Stimulated activated CD4-positive, alpha-beta T cell treated with anti-CD3 and anti-CD28 coated beads, Interleukin-1b, Interleukin-23, amount 100 ng/mL, for 48 hours (primary cell): ENCODE measurements at regions not wholly inside any gene's neighbourhood (a gene's known extent, or its start where the extent isn't known, plus 50 kb on each side); places are given as distances from the start of the nearest gene placed in this dataset.
"Not testable (repeated sequence)": the region's sequence is repeated elsewhere in the genome, so short reads cannot be mapped to it uniquely, and the experiment has no call there.

Experiments
- DNase-seq: peaks from one replicate; pipeline ENCODE4 v3.0.0-alpha.2; 2020

DNA sequence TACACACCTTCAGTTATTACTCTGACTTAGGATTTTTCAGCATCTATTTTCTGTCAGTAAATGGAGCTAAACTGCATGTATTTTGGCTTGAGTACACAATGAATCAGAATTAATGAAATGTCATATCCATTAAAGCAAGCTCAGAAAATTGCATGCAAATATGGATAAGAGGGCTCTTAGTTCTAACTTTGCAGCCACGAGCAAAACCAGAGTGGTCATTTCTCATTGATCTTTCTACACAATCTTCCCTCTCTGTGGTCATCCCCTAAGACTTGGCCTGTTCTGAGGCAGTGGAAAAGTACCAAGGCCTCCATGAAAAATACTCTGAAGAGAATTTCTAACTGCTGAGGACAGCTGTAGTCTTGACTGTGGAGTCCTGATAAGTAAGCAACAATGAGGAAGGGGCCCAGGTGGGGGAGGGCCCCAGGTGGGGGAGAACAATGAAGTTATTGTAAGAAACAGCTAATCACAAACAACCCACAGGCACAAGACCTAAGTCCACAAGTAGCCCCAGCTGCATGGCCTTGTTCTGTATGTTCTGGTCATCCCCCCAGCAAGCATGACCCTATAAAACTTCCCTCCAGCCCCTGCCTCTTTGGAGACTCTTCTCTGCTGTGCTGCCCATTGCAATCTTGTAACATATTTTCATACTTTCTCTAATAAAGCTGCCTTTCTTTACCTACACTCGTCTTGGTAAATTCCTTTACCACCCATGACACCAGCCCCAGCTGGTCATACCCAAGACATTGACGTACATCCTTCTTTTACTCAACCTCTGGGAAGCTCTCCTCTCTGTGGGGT lies 230.3 kb downstream of the TDRD15 start:
- DNase-seq: no peak

DNA sequence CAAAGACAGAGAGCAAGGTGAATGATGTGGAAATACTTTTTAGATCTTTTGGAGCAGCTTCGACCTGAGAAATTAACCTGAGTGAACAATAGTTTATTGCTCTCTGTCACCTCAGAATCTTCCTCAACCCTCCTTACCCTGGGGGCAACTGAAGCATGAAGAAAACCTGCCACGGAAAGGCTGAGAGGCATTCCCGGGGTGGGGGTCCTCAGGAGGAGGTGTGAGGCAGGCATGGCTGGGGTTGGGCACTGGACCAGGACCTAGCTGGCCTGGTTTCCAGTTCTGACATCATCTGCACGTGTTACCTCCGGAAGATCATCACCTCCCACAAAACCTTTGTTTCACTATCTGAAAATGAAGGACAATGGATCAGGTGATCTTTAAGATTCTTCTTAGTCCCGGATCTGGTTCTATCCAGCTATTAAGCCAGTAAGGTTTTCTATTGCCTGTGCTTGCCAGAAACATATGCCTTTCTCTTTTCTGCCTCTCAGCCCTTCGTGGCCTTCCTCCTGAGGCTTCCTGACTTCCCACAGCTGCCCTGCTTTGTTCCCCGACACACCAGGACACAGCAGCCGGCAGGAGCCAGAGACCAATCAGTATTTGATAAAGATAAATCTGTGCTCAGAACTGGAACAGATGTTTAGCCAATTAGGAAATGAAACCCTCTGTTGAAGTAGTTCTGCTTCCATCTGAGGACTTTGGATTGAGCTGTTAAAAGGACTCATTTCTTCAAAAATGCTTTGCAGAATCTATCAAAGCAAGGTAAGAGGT lies 232.5 kb downstream of the TDRD15 start:
- DNase-seq: no peak

DNA sequence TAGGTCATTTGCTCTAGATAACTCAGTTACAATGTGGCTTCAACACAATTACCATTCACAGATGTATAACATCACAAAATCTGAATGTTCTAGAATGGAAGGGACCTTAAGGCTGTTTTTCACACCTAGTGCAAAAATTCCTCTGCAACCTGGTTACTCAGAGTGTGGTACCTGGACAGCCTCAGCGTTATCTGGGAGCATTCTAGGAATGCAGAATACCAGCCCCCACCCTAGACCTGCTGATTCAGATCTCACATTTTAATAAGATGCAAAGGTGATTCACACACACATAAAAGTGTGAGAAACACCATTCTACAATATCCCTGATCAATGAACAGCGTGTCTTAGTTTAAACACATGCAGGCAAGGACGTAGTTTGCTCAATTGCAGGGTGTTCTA lies 233.1 kb downstream of the TDRD15 start:
- DNase-seq: no peak

DNA sequence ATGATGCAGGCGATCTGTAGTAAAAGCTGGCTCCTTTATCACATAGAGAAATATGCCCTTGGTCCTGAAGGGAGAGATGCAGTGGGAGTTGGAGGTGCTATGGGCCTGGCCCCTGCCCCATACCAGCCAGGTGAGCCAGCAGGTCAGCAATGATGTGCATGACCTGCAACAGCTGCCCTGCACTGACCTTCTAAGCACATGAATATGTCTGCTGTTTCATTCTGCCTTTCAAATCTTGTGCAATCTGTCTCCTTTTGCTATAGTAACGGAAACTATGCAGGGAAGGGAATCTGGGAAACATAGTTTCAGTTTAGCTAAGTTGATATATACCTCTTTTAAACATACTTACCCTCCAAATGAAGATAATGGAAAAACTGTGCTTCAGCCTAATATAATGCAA lies 235.2 kb downstream of the TDRD15 start:
- no peak for DNase-seq

DNA sequence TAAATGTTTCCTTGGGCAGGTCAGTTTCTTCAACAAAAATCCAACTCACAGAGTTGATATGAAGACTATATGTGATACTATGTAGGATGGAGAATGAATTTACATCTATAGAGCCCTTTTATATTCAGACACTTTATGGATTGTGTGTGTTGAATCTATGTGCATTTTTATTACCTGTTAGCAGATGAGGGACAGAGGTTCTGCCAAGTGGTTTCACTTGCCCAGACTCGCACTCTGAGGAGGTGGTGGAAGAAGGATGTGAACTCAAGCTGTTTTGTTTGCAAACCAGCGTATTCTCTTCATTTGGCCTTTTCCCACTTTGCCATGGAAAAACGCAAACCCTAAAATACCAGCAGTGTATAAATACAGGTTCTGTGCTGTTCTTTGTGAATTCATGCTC lies 237.6 kb downstream of the TDRD15 start:
- no peak for DNase-seq

DNA sequence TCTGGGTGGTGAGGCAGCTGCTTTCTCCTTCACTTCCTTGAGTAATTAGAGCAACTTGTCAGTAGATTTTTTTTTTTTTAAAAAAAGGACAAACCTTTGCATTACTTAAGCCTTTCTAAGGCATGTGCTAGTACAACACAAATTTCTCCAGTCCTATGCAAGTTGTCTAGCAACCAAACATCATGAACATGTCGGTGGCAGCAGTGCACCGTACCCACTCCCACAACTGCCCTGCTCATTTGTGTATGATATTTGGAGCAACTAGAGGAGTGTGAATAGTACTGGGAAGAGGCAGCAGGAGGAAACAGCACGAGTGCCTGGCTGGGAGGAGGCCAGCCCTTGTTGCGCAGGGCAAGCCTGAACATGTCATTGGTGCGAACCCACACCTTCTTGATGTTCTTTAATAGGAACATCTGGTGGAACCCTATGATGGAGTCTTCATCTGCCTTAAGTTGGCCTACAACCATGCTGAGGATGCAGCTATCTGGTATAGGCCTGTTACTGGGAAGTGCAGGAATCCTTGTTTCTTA lies 238.3 kb downstream of the TDRD15 start:
- no peak for DNase-seq

DNA sequence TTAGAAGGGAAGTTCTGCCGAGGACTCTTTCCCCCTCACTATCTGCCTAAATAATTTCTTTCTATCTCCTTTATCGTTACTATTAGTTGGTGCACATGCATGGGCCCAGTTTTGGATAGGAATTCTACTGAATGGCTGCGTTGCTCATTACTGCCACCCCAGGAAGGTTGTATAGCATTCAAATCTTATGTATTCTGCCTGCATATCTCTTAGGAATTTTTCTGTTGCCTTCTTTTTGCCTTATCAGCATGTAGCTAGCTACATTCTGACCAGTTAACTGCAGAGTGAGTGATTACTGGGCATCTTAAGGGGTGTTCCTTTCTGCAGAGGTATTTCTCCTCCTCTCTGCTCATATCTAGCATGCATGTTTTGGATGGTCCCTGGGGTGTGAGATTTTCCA lies 239.6 kb downstream of the TDRD15 start:
- no peak for DNase-seq

DNA sequence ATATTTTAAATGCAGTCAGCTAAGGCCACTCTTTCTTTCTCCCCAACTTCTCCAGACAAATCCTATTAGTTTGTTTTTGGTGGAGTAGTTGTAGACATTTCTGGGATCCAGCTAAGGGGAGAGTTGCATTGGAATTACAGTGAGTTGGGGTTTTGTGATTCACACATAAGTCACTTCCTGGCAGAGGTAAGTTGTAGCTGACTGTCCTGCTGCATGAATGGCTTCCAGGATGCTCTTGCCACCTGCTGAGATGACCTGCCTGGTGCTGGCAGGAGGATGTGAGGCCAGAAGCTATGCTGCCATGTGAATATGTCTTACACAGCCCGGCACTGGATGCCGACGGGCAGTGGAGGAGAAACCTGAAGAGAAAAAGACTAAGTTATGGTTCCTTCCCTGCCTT lies 243.7 kb downstream of the TDRD15 start:
- no peak for DNase-seq

DNA sequence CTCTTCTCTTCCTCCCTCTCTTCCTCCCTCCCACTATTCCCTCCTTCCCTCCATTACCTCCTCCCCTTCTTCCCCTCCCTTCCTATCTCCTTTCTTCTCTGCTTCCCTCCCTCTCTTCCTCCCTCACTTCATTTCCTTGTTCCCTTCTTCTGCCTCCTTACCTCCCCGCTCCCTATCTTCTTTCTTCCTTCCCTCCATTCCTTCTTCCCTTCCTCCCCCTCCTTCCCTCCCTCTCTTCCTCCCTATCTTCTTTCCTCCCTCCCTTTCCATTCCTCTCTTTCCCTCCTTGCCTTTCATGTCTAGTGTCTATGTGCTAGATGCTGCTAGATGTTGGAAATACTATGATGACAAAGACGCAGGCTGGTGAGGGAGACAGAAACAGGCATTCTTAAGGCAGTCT lies 246.0 kb downstream of the TDRD15 start:
- no peak for DNase-seq

DNA sequence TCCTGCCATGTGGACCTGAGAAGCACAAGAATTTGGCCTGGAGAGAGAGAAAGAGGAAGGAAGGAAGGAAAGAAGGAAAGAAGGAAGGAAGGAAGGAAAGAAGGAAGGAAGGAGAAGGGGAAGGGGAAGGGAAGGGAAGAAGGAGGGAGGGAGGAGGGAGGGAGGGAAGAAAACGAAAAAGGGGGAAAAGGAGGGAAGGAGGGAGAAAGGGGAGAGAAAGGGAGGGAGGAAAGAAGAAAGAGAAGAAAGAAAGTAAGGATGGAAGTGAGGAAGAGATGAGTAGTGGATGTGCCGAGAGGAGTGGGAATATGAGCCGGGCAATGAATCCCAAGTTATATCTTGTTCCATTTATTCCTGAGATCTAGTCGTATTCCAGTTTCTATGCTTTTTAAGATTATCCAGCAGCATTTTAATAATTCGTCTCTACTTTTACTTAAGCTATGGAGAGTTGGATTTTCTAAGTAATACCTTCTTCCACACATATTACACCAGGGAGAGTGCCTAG lies 247.8 kb downstream of the TDRD15 start:
- no peak for DNase-seq

DNA sequence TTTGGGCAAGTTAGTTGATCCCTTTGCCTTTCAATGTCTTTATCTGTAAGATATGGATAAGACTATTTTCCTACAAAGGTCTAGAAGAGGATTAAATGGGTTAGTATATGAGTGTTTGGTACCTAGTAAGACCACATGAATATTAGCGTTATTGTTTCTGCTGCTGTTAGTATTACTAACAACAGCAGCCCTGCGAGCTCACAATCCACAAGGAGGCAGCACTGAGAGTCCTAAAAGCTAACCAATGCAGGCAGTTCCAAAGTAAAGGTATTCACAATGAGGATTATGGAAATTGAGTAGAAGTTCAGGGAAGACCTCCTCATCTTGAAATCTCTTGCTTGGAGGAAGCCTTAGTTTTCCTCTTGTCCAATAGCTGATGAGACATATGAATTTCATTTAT lies 248.9 kb downstream of the TDRD15 start:
- no peak for DNase-seq

DNA sequence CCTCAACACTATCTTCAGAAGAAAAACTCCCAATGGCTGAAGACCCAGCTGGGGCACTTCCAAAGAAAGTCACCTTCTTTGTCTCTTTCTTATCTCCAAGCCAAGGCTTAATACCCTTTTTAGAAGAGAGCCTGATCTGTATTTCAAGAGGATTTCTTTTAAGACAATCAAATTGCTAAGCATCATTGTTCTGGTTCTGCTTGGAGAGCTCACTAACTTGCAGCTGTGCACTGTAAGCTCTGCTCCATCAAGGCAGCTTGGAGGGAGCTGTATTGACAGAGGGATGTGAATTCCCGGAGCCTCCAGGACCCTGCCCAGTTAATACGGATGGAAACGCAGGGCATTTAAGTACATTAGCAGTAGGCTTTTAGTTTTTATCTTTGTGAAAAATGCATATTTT lies 253.1 kb downstream of the TDRD15 start:
- no peak for DNase-seq

DNA sequence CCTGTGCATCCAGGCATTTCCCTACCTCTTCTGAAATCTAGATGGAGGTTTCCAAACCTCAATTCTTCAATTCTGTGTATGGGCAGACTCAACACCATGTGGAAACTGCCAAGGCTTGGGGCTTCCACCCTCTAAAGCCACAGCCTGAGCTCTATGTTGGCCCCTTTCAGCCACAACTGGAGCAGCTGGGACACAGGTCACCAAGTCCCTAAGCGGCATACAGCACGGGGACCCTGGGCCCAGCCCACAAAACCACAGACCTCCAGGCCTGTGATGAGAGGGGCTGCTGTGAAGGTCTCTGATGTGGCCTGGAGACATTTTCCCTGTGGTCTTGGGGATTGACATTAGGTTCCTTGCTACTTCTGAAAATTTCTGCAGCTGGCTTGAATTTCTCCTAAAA lies 255.4 kb downstream of the TDRD15 start:
- no peak for DNase-seq

DNA sequence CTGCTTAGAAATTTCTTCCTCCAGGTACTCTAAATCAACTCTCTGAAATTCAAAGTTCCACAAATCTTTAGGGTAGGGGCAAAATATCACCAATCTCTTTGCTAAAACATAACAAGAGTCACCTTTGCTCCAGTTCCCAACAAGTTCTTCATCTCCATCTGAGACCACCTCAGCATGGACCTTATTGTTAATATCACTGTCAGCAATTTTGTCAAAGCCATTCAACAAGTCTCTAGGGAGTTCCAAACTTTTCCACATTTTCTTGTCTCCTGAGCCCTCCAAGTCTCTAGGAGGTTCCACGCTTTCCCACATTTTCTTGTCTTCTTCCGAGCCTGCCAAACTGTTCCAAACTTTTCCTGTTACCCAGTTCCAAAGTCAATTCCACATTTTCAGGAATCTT lies 255.9 kb downstream of the TDRD15 start:
- DNase-seq: not testable (repeated sequence)

DNA sequence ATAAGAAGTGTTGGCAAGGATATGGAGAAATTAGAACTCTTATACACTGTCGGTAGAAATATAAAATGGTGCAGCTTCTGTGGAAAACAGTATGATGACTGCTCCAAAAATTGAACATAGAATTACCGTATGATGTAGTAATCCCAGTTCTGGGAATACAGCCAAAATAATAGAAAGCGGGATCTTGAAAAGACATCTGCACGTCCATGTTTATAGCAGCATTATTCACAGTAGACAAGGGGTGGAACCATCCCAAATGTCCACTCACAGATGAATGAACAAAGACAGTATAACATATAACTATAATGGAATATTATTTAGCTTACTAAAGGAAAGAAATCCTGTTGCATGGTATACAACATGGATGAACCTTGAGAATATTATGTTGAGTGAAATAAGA lies 257.7 kb downstream of the TDRD15 start:
- DNase-seq: no peak

DNA sequence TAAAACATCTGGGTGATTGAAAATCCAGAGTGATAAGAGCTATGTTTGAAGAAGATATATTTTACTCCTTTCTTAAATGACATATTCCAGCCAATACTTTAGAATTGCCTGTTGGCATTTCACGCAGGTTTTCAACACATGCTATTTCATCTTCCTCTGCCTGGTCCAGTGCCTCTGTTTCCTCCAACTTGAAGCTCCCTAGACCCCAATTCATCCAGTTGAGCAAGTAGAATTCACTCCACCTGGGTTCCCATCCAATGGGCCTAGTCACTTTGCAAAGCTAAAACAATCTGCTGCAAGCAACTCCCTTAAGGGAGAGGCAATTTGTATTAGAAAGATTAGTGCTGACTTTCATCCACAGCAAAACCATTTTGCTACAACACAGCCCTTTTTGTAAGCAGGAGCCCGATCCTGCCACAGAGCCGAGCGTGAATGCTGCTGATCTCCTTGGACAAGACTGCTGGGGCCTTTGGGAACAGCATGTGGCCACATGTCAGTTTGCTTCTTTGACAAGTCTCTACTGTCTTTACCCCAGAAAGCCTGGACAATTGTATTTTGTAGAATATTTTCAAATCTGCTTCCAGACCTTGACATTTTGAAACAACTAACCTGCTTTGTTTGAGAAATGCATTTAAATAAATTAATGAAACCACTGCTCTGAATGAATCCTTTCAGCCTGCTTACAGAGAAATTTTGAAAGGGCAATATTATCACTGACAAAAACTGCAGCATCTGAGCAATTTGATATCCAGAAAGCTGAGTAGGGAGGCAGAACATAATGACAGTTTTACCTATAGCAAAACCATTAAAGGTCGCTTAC lies 259.1 kb downstream of the TDRD15 start:
- DNase-seq: no peak

DNA sequence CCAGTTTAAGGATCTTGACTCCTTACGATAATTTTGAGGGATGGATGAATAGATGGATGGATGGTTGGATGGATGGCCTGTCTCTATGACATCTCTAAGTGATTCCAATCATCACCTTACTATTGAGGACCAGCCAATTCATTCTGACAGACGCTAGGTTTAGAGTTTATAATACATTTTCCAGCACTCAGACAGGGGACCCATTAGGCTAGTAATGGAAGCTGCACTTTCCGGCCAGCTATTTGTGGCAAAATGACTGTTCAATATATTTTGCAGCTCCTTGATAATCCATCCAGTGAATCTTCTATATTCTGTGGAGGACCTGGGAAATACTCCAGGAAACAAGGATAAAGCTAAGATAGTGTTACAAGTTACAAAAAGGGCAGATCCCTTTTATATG lies 262.9 kb downstream of the TDRD15 start:
- DNase-seq: no peak

DNA sequence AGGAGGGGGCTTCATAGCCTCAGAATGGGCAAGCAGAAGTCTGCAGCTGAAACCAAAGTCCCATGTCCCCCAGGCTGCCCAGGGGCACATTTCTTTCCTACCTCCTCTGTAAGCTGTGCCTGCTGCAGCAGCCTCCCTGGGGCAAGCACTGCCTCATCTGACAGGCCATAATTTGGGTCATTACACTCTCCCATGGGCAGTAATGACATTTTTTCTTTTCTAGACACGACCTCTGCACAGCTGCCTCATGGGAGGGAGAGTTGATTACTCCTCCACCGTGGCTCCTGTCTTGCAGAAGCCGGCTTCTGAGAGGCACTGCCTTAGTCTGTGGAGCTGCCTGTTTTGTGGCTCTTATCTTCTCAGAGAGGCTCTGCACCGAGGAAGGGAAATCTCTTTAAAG lies 268.9 kb downstream of the TDRD15 start:
- DNase-seq: no peak

DNA sequence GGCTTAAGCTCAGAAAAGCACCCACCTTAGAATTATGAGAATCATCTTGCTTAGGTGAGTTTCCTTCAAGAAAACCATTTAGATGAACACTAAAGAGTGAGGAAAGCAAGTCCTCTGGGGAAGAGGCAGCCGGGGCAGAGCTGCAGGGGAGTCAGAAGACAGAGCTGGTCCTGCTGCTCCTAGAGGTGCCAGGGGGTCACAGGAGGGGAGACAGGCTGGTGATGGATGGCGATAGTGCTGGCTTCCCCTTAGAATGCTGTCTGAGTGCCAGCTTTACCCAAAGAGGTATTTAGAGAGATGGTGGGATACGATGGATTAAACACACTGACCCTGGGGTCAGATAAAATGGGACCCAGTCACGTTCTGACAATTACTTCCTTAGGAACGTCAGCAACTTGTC lies 269.4 kb downstream of the TDRD15 start:
- DNase-seq: no peak

DNA sequence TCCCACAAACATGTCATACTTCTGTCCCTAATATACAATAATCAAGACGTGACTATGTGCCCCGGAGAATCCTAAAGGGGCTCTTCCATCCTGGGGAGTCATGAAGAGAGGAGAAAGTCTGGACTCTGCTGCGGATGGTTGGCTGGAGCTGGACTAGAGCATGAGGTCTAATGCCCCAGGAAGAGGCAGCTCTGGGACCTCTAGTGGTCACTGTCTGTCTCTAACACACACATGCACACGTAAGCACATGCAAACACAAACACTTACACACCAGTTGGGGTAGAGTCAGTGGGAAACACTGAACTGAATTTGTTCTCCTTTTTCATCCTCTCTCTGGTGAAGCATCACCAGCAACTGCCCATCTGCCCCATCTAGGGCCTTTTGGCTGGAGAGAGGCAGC lies 271.6 kb downstream of the TDRD15 start:
- no peak for DNase-seq

DNA sequence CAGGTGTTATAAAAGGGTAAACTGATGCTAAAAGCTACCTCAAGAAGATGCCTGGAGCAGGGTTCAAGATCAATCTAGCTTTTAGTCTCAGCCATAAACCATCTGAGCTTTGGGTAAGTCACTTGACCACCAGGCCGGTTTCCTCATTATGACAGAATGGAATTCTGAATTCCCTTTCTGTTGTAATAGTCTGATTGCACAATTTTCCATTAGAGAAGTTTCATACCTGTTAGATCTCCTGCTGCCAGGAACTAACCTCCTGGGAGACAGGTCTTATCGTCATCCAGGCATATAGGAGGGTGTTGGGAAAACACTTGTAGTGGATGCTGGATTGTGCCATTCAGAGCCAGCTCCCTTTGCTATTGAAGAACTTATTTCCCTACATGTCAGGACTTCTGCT lies 272.5 kb downstream of the TDRD15 start:
- no peak for DNase-seq

DNA sequence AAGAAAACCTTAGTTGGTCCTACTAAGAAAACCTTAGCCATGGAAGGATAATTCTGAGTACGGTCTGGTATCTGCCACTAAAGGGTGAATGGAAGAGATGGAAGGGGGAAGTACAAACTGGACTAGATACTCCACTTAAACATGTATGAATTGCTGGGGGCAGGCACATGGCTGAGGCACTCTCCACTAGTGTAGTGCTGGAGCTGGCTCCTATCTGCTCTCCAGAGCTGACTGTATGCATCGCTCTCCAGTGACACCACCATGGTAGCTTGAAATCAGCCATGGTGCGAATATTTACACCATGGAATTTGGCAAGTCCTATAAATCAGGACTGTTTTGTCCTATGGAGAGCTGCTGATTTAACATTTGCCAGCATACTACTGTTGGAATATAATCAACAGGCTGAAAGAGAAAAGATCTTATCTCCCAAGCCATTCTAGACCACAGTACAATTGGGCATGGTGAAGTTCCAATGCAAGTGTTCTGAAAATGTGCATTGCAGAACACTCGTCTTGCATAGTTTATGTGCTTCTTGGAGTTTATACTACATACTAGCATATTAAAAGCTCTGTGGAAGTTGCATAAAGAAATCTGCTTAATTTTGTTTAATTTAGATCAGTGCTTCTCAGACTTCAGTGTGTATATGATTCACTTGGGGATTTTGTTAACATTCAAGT lies 277.4 kb downstream of the TDRD15 start:
- no peak for DNase-seq

DNA sequence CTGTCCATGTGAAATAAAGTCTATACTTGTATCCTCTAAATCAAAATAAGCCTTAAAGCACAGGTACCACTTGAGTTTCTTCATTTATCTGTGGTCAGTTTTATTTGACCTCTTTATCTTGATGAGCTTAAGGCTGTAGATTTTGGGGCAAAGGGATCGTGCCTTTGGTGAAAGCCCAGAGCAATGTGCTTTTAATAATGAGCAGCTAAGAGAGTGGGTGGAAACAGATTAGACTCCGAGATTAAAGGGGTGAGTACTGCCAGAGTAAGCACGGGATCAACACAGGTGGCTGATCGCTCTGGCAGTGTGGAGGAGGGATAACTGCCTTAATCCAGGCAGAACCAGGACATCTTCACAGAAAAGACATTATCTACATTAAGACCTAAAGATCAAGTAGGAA lies 280.4 kb downstream of the TDRD15 start:
- DNase-seq: no peak
